Activated CD8-positive, alpha-beta memory T cell treated with anti-CD3 and anti-CD28 coated beads for 36 hours (primary cell): ENCODE measurements at regions not wholly inside any gene's neighbourhood (a gene's known extent, or its start where the extent isn't known, plus 50 kb on each side); places are given as distances from the start of the nearest gene placed in this dataset.
"Not testable (repeated sequence)": the region's sequence is repeated elsewhere in the genome, so short reads cannot be mapped to it uniquely, and the experiment has no call there.

Experiments
- CTCF ChIA-PET: fragments of 350-600 bp; sonication (Branson Sonifier 250); formaldehyde crosslinking; loops from one replicate; lab custom pipeline; 2021; ENCODE audit warnings: antibody characterized with exemption; lab: Charles Lee
- POLR2A ChIA-PET: fragments of 350-600 bp; sonication (Branson Sonifier 250); formaldehyde crosslinking; loops from one replicate; lab custom pipeline; 2021; ENCODE audit warnings: antibody characterized with exemption; lab: Charles Lee

- POLR2A ChIA-PET, result no interaction called here
Measured at GRCh38 chr9:6160579-6160978, 55.0 kb upstream of the IL33 start.

DNA sequence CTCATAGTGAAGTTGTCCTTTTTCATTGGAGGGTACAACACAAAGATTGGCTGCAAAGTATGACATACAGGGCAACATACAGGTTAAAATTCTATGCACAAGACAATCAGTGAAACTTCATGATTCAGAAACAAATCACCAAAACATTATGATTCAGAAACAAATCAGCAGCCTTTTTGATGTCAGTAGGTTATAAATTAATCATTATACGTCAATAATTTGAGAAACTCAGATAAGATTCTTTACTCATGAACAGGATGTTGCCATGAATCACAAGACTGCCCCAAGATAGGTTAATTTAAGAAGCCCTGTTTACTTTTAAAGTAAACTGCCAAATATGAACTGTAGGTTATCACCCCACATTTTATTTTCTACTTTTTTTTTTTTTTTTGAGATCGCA, 62.2 kb upstream of the IL33 start:
- ChIA-PET CTCF (interaction anchor here (0.7 kb wide), 1 partner anchor 229 kb away, joined by 3 read pairs; no protein-coding TSS in a partner anchor), POLR2A (no interaction called here)

More at GRCh38 chr9:6160579-6160978, 55.0 kb upstream of the IL33 start:
- CTCF ChIA-PET, result no interaction called here

GRCh38 chr9:6152788-6153187, 62.8 kb upstream of the IL33 start:
- ChIA-PET POLR2A (no interaction called here), CTCF (no interaction called here)

- POLR2A ChIA-PET, result no interaction called here
- CTCF ChIA-PET, result no interaction called here
Measured at GRCh38 chr9:6150483-6150882, 65.1 kb upstream of the IL33 start.

- POLR2A ChIA-PET, result no interaction called here
- CTCF ChIA-PET, result no interaction called here
Measured at GRCh38 chr9:6149315-6149714, 66.3 kb upstream of the IL33 start.

DNA sequence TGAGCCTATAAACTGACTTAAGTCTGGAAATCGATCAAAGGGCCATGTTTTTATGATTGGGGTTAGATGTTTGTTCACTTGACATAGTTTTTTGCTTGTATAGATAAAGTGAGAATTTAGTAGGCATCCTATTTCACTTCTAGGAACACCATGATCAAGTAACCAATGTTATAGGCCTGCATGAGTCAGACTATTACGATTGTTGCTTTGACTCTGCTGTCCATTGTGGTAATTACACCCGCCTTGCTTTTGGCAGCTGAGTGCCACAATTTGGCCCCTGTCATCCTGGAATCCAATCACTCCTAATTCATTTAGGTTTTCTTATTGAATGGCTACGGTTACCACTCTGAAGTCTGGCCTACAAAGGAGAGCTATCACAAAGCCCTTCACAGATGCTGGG, 67.8 kb upstream of the IL33 start:
- ChIA-PET POLR2A (no interaction called here), CTCF (no interaction called here)

GRCh38 chr9:6144947-6145346, 70.7 kb upstream of the IL33 start:
- CTCF ChIA-PET, result no interaction called here
- POLR2A ChIA-PET, result no interaction called here

GRCh38 chr9:6142799-6143454, 72.7 kb upstream of the IL33 start:
- ChIA-PET POLR2A (no interaction called here), CTCF (no interaction called here)

GRCh38 chr9:6135780-6136179, 79.8 kb upstream of the IL33 start:
- POLR2A ChIA-PET, CTCF ChIA-PET: not testable (repeated sequence)

- ChIA-PET CTCF (no interaction called here), POLR2A (no interaction called here)
Measured at GRCh38 chr9:6134661-6135180, 80.9 kb upstream of the IL33 start.

- POLR2A ChIA-PET, result no interaction called here
- CTCF ChIA-PET, result no interaction called here
Measured at GRCh38 chr9:6133346-6134063, 82.1 kb upstream of the IL33 start.

- CTCF ChIA-PET, result no interaction called here
- POLR2A ChIA-PET, result no interaction called here
Measured at GRCh38 chr9:6132650-6133049, 83.0 kb upstream of the IL33 start.

GRCh38 chr9:6128030-6128429, 87.6 kb upstream of the IL33 start:
- ChIA-PET POLR2A (no interaction called here), CTCF (no interaction called here)

- POLR2A ChIA-PET, result no interaction called here
- CTCF ChIA-PET, result no interaction called here
Measured at GRCh38 chr9:6126377-6126776, 89.2 kb upstream of the IL33 start.

GRCh38 chr9:6123416-6123815, 92.2 kb upstream of the IL33 start:
- POLR2A ChIA-PET, result no interaction called here
- CTCF ChIA-PET, result no interaction called here

- CTCF ChIA-PET, result no interaction called here
- POLR2A ChIA-PET, result no interaction called here
Measured at GRCh38 chr9:6121707-6122106, 93.9 kb upstream of the IL33 start.

GRCh38 chr9:6114424-6114823, 99.0 kb upstream of the RANBP6 start:
- ChIA-PET POLR2A (no interaction called here), CTCF (interaction anchor here (0.6 kb wide), 2 partner anchors 175 to 1911 kb away, joined by 4 to 5 read pairs; no protein-coding TSS in a partner anchor)

- ChIA-PET POLR2A (no interaction called here), CTCF (interaction anchor here (0.6 kb wide), 2 partner anchors 176 to 1912 kb away, joined by 4 to 5 read pairs; no protein-coding TSS in a partner anchor)
Measured at GRCh38 chr9:6113819-6114218, 98.4 kb upstream of the RANBP6 start.

DNA sequence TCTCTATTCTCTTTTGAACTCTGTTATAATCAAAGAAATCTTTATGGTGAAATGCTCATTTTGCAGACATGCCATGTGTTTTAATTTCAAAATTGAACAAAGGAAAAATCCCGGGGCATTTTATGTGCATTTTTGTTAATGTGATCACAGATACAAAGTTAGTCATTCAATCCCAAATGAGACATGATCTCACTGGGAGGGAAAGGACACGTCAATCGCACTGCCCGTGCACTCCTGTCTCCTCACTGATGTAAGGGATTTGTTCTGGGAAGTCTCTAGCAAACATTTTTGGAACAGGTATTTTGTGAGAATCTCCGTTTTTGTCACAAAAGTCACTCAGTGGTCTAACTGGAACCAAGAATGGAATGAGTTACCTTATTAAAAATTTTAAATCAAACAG, 97.9 kb upstream of the RANBP6 start:
- CTCF ChIA-PET, result no interaction called here

DNA sequence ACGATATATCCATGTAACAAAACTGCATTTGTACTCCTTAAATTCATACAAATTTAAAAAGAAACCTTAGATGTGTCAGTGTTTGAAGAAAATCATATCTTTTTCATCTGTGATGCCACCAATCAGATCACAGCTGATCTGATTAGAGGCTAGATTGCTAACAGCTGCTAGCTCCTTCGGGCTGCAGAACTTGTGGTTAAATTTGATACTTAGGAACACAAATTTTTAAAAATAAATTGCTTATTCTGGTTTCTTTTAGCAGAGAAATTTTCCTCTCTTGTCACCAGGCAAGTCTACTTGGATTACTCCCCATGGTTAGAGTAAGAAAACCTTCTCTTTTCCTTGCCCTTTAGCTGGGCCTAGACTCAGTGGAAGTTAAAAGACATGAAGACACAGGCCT, 94.6 kb upstream of the RANBP6 start:
- ChIA-PET CTCF (no interaction called here), POLR2A (no interaction called here)

More for the DNA sequence above, 97.9 kb upstream of the RANBP6 start:
- POLR2A ChIA-PET, result no interaction called here

GRCh38 chr9:6109571-6109970, 94.1 kb upstream of the RANBP6 start:
- CTCF ChIA-PET, result no interaction called here
- POLR2A ChIA-PET, result no interaction called here
